NCI-H82 treated with DMSO at 0.1 percent for 48 hours (cell line): ENCODE measurements at regions not wholly inside any gene's neighbourhood (a gene's known extent, or its start where the extent isn't known, plus 50 kb on each side); places are given as distances from the start of the nearest gene placed in this dataset.
"Not testable (repeated sequence)": the region's sequence is repeated elsewhere in the genome, so short reads cannot be mapped to it uniquely, and the experiment has no call there.

Source experiments
- DNase-seq: peaks from one replicate; lab custom pipeline; 2025; ENCODE audit not compliant: unreplicated experiment; lab: John Stamatoyannopoulos, UW

DNA sequence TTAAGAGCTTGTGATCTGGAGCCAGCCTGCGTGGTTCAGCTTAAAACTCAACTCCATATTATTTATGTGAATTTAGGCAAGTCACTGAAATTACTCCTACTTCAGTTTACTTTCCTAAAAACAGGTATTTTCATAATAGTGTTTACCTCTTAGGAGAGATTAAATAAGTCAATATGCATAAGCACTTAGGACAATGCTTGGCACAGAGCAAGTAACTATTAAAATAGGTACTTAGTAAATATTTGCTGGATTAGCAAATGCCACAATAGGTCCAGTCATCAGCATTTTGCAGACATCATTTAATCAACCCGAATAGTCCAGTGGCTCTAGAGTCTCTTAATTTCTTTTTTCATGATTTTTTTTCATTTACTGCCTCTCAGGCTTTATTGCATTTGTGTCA lies 78.6 kb upstream of the PTPRK start:
- DNase-seq = no peak

DNA sequence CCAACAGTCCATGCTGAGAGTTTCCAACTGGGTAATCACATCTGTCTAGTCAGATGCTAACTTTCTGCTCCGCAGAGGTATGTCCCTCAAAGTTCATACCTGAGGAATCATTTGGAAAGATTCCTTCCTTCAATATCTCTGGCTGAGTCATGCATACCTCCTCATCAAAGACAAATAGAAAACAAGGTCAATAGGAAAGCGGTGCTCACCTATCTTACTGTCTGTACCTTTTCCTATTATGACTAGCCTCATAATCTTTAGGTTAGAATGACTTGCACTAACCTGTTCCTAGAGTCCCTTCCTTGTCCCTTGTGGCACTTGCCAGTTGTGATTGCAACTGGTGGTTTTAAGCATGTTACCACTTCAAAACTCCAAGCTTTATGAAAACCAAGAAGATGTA lies 78.2 kb upstream of the PTPRK start:
- DNase-seq = no peak

DNA sequence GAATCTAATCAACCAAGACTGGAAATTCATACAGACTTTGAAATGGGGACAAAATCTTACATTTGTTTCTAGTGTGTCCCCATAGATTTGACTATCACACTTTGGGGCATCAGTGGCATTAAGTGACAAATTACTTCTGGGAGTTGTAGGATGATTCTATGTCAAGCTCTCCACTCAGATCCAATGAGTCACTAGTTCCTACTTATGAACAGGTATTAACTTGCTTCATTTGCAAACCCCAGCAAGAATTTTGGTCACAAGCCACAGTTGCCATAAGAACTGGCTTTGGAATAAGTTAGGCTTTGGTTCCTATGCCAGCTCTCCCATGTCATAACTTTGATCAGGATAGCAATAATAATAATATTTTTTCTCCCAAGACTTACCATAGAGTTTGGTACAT lies 77.6 kb upstream of the PTPRK start:
- no peak for DNase-seq

DNA sequence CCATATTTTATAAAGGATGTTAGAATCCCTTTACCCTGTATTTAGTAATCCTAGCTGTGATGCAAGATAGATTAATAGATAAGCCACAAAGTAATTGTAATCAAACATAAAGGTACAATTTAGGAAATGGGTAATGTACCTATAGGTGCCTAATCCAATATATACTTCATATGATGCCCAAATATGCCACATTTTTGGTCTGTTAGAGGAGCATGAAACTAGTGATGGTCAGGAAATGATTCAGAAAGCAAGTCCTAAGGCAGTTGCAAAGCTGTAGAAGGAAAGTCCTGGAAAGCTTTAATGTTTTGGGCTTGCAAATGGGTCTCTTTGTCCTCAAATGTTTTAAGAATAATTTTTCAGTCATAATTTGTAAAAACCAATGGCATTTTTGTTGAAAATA lies 76.6 kb upstream of the PTPRK start:
- no peak for DNase-seq

DNA sequence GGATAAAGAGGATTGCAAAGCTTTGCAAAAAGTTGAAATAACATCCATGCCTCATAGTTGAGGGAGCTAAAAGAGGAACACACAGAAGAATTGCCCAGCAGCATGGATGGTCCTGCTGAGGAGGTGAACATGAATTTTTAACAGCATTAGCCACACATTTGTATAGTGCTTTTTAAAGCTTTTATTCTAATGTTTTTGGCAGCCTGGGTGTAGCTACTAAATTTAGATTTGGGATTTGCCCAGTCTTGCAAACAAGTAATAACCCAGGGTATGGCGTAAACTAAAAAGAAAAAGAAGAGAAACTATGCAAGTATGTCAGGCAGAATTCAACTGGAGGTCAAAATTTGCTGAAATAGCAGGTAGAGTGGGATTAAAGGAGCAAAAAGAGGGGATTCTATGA lies 75.1 kb upstream of the PTPRK start:
- no peak for DNase-seq

DNA sequence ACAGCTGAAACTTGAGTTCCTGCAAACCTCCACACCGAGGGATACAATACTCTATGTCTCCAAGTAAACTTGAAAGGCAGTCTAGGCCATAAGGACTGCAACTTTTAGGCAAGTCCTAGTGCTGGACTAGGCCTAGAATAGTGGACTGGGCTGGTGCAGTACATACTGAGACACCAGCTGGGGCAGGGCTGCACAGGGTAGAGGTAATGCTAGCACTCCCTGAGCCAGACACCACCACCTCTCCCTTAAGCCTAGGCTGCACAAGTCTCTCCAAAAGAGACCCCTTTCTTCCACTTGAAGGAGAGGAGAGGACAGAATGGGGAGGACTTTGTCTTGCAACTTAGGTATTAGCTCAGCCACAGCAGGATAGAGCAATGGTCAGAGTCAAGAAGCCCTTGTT lies 65.7 kb upstream of the PTPRK start:
- DNase-seq = no peak

DNA sequence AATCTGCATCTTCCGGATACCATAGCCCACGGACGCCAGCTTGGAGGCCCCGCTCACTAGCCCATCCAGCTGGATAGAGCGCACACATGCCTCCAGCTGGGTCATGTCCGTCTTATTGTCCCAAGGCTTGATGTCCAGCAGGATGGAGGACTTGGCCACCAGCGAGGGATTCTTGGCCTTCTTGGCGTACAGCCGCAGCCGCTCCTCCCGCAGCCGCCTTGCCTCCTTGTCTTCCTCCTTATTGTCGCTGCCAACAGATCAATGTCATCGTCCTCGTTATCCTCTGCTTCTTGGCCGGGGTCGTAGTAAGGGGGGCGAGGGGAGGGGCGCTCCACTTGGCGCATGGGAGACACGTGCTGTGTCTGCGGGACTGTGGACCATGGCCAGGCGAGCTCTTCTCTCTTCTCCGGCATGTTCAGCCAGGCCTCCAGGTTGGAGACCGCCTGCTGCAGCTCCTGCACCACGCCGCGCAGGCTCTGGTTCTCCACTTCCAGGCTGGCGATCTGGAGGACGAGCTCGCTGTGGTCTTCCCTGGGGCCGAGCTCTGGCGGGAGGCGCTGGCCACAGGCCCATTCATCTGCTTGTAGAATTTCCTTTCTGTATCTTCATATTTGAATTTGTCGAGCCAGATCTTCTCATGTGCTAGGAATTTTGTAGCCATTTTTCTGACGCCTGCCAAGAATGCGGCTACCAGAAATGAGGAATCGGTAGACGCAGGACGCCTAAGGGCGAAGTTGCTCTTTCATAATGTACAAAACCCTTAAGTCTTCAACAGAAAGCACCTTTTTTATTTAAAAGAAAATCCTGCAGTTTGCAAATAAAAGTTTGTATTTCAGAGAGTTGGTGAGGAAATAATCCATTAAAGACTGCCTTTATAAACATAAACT lies 60.1 kb upstream of the PTPRK start:
- no peak for DNase-seq

DNA sequence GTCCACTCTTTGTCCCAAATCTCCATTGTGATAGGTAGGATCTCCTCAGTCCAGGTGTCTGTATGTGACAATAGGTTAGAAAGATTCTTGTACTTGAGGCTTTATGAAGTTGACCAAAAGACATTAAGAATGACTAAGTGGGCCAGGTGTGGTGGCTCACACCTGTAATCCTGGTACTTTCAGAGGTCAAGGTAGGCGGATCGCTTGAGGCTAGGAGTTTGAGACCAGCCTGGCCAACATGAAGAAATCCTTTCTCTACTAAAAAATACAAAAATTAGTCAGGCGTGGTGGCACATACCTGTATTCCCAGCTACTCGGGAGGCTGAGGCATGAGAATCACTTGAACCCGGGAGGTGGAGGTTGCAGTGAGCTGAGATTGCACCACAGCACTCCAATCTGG lies 54.9 kb upstream of the PTPRK start:
- not testable (repeated sequence) for DNase-seq

DNA sequence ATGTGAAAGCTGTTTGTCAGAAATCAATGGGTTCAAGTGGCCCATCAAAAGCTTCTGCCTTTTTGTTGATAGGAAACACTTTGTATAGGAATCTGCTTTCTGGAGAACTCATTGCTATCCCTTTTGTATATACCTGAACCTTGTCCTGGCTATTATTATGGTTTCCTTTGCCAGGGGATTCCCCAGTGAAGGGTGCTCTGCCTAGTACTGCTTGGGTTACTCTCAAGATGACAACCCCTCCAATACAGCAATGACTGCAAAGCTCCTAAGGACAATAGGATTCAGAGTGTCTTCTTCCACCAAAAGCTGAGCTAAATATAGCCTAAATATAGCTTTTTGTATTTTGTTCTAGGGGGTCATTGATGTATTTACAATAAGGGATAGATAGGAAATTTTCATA lies 54.0 kb upstream of the PTPRK start:
- no peak for DNase-seq

DNA sequence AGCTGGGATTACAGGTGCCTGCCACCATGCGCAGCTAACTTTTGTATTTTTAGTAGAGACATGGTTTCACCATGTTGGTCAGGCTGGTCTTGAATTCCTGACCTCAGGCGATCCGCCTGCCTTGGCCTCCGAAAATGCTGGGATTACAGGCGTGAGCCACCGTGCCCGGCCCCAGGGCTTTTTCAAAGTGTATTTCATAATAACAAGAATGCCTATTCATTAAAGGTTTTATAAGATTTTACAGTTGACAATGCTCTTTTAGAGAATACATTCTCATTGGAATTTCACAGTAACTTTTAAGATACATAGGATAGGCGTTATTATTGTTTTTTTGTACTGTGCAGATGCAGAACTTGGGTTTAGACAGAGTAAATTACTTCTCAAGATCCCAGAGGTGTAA lies 52.6 kb upstream of the PTPRK start:
- no peak for DNase-seq

DNA sequence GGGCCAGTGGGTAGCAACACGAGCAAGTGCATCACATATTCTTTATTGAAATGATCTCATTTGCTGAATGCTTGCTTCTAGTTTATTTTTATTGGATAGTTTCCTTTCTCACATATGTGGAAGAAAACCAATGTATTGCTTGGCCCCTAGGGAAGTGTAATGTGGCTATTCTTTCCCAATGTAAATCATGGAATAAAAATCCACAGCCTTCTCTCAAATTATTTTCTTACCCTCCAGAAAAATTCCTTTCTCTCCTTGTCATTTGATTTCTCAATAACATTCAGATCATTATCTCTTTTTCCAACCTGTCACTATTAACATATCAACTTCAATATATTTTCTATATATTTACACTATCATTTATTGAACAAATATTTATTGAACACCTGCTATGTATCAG lies 51.9 kb upstream of the PTPRK start:
- no peak for DNase-seq

DNA sequence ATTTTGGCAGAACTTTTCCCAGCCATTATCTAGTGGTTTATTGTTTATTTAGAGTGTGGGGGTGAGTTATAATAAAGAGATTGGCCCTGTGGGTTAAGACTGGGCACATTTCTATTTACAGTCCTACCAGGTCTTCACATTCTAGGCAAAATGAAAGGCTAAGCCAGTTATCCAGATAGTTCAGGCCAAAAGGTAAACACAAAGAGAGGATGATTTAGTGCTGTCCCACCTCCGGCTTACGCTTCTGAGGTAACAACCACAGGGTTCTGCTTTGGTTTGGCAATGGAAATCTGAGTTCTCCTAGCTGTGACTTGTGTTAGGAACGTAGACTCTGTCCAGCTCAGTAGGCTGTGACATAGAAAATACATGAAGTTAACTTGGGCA lies 50.3 kb upstream of the PTPRK start:
- no peak for DNase-seq

DNA sequence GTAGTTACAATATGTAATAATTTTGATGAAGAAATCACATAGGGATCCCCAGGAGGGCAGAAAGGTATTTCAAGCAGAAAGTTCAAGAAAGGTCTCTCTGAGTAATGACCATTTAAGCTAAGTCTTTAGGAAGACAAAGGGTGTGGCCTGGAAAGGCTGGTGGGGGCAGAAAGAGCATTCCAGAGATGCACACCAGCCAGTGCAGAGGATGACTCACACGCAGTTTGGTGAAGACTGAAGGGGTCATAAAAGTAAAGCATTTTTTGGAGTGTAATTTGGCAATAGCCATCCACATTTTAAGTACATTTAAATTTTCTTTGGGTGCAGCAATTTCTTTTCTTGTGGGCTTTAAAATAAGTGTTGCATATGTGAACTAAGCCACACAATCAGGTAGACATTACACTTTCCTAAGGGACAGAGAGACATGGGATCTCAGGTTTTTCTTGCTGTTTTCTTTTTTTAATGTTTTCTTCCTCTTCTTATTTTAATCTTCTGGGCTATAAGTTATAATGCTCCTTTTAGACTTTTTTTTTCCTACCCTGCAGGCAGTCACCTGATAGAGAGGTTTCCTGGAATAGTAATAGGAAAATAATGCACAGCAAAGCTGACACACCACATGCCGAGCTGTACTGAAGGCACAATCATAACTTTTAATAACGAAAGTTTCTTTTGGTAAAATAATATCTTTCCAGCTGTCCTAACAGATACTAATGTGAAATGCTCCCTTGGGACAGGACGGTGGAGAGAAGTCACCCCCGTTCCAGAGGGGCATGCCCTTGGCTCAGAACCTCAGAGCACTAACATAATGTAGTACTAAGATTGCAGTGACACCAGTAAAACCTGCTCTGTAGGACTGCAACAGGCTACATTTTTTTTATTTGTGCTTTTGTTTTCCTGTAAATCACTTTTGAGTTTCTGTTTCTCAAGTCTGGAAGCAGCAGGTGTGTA lies 49.6 kb upstream of the PTPRK start:
- no peak for DNase-seq
